A673 (cell line): ENCODE measurements at regions not wholly inside any gene's neighbourhood (a gene's known extent, or its start where the extent isn't known, plus 50 kb on each side); places are given as distances from the start of the nearest gene placed in this dataset.

ENCODE experiments used
- EZH2 ChIP-seq: fragments of 200-600 bp; sonication (generic); IDR thresholded peaks from 2 replicates; pipeline ENCODE4 v1.6.1; 2017; ENCODE audit warnings: borderline replicate concordance, low read depth, mild to moderate bottlenecking, mixed read lengths, antibody characterized with exemption, low read length; ENCODE audit not compliant: poor library complexity, severe bottlenecking
- TF ChIP-seq, protein P1 (sequence below): fragments of 300-800, 200-600 bp; sonication (generic); conservative IDR thresholded peaks from 2 replicates; pipeline ENCODE4 v1.5.1; 2017; ENCODE audit warnings: low read depth, mild to moderate bottlenecking, antibody characterized with exemption, low read length, moderate library complexity, mixed read lengths

DNA sequence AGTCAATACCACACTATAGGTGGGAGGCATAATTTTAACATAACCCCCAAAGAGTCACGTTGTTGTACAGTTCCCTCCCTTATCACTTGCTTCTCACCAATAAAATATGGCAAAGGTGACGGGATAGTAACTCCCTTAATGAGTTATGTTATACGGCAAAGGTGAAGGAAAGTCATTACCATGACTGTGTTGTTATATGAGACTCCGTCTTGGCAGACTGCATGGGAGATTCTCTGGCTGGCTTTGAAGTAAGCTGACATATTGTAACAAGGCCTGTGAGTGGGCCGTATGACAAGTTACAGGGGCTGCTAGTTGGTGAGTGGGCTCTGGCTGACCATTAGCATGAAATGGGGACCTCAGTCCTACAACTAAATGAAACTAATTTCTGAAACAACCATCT lies 366.4 kb upstream of the FTMT start:
- no peak for TF ChIP-seq EZH2
- TF ChIP-seq, protein P1, sequence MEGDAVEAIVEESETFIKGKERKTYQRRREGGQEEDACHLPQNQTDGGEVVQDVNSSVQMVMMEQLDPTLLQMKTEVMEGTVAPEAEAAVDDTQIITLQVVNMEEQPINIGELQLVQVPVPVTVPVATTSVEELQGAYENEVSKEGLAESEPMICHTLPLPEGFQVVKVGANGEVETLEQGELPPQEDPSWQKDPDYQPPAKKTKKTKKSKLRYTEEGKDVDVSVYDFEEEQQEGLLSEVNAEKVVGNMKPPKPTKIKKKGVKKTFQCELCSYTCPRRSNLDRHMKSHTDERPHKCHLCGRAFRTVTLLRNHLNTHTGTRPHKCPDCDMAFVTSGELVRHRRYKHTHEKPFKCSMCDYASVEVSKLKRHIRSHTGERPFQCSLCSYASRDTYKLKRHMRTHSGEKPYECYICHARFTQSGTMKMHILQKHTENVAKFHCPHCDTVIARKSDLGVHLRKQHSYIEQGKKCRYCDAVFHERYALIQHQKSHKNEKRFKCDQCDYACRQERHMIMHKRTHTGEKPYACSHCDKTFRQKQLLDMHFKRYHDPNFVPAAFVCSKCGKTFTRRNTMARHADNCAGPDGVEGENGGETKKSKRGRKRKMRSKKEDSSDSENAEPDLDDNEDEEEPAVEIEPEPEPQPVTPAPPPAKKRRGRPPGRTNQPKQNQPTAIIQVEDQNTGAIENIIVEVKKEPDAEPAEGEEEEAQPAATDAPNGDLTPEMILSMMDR = no peak
